Astrocyte (in vitro differentiated cells and primary cell): ENCODE measurements at regions not wholly inside any gene's neighbourhood (a gene's known extent, or its start where the extent isn't known, plus 50 kb on each side); places are given as distances from the start of the nearest gene placed in this dataset.

ENCODE experiments used
- DNase-seq: peaks from one replicate; pipeline ENCODE4 v3.0.0-alpha.2; 2010; ENCODE audit warnings: low read depth
- FAIRE-seq: peaks from 2 replicates; lab custom pipeline; 2011; peaks lifted over from hg19 to GRCh38; lab: Jason Lieb, UNC
- H2AFZ ChIP-seq: 2 replicates; pipeline ENCODE4 v1.6.0; 2012; ENCODE audit warnings: low read depth, low read length, inconsistent platforms
- H3K27ac ChIP-seq: 2 replicates; pipeline ENCODE4 v1.5.1; 2011; ENCODE audit warnings: low read depth, low read length, inconsistent platforms
- H3K27me3 ChIP-seq: 2 replicates; pipeline ENCODE4 v1.6.0; 2011; ENCODE audit warnings: low read length, inconsistent platforms; ENCODE audit not compliant: insufficient read depth
- H3K36me3 ChIP-seq: 2 replicates; pipeline ENCODE4 v1.5.1; 2011; ENCODE audit warnings: low read length, inconsistent platforms; ENCODE audit not compliant: insufficient read depth
- H3K4me1 ChIP-seq: 2 replicates; pipeline ENCODE4 v1.5.1; 2011; ENCODE audit warnings: low read length, inconsistent platforms; ENCODE audit not compliant: insufficient read depth
- H3K4me2 ChIP-seq: 2 replicates; pipeline ENCODE4 v1.6.0; 2012; ENCODE audit warnings: low read length, inconsistent platforms
- H3K4me3 ChIP-seq: 2 replicates; pipeline ENCODE4 v1.5.1; 2011; ENCODE audit warnings: low read depth, mild to moderate bottlenecking, low read length, inconsistent platforms; ENCODE audit not compliant: insufficient read depth
- H3K79me2 ChIP-seq: 2 replicates; pipeline ENCODE4 v1.6.0; 2012; ENCODE audit warnings: mild to moderate bottlenecking, low read length, inconsistent platforms; ENCODE audit not compliant: insufficient read depth
- H3K9ac ChIP-seq: 2 replicates; pipeline ENCODE4 v1.6.0; 2012; ENCODE audit warnings: mild to moderate bottlenecking, low read length, inconsistent platforms
- H3K9me3 ChIP-seq: 2 replicates; pipeline ENCODE4 v1.5.1; 2012; ENCODE audit warnings: low read depth, mild to moderate bottlenecking, low read length, inconsistent platforms; ENCODE audit not compliant: insufficient read depth
- H4K20me1 ChIP-seq: 2 replicates; pipeline ENCODE4 v1.6.0; 2012; ENCODE audit warnings: low read length, inconsistent platforms; ENCODE audit not compliant: insufficient read depth
- H3K27ac Mint-ChIP-seq: one replicate; pipeline ENCODE4 v1.8.0; 2021; ENCODE audit warnings: mild to moderate bottlenecking, mixed read lengths; ENCODE audit not compliant: unreplicated experiment
- H3K27me3 Mint-ChIP-seq: one replicate; pipeline ENCODE4 v1.8.0; 2021; ENCODE audit warnings: low read depth, mixed read lengths; ENCODE audit not compliant: unreplicated experiment
- H3K36me3 Mint-ChIP-seq: one replicate; pipeline ENCODE4 v1.8.0; 2021; ENCODE audit warnings: low read depth, mixed read lengths; ENCODE audit not compliant: unreplicated experiment
- H3K4me1 Mint-ChIP-seq: one replicate; pipeline ENCODE4 v1.8.0; 2021; ENCODE audit warnings: low read depth, mixed read lengths; ENCODE audit not compliant: unreplicated experiment
- H3K4me3 Mint-ChIP-seq: one replicate; pipeline ENCODE4 v1.8.0; 2021; ENCODE audit warnings: mild to moderate bottlenecking, moderate library complexity, mixed read lengths; ENCODE audit not compliant: unreplicated experiment
- H3K9me3 Mint-ChIP-seq: one replicate; pipeline ENCODE4 v1.8.0; 2021; ENCODE audit warnings: mild to moderate bottlenecking, mixed read lengths; ENCODE audit not compliant: unreplicated experiment
- EZH2 ChIP-seq: IDR thresholded peaks from 2 replicates; pipeline ENCODE4 v1.6.1; 2012; ENCODE audit warnings: mild to moderate bottlenecking, low read length, inconsistent platforms; ENCODE audit not compliant: insufficient read depth
- TF ChIP-seq, protein P1 (sequence below): IDR thresholded peaks from 2 replicates; pipeline ENCODE4 v1.5.1; 2011; ENCODE audit warnings: low read depth, mild to moderate bottlenecking, inconsistent platforms, low read length, moderate library complexity; ENCODE audit not compliant: insufficient read depth

GRCh38 chr20:43345676-43346075, 112.0 kb upstream of the SRSF6 start:
- H4K20me1 ChIP-seq, result no peaks in the 10 kb centered on the region
- no peaks in the 10 kb centered on the region for H3K27me3 Mint-ChIP-seq
- no peak for FAIRE-seq

DNA sequence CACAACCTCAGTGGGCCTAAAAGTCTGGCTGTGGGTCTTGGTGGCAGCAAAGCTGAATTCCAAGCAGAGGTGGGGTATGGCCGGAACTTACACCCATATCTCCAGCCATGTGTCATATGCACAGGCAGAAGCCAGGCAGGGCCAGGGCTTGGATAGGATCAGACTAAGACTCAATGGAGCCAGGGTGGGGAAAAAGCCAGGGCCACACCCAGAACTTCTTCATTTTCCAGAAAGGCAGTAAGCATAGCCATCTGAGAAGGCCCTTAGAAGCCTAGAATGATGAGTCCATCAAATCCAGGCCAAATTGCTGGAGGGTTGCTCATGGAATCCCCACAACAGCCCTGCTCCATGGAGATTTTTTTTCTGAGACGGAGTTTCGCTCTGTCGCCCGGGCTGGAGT, 116.2 kb upstream of the SRSF6 start:
- H3K79me2 ChIP-seq, result no peaks in the 10 kb centered on the region
- no peaks in the 10 kb centered on the region for H3K9me3 ChIP-seq
- H3K27ac ChIP-seq, result no peak overlapping the region
- no peaks in the 10 kb centered on the region for H3K4me1 Mint-ChIP-seq
- H3K4me3 ChIP-seq, result no peak overlapping the region
- no peaks in the 10 kb centered on the region for H4K20me1 ChIP-seq
- peaks cover 19% of the 10 kb centered on the region for H3K9me3 Mint-ChIP-seq
- no peaks in the 10 kb centered on the region for H3K36me3 Mint-ChIP-seq
- FAIRE-seq, result no peak
- H2AFZ ChIP-seq, result no peak overlapping the region
- TF ChIP-seq EZH2, result no peak
- TF ChIP-seq, protein P1, sequence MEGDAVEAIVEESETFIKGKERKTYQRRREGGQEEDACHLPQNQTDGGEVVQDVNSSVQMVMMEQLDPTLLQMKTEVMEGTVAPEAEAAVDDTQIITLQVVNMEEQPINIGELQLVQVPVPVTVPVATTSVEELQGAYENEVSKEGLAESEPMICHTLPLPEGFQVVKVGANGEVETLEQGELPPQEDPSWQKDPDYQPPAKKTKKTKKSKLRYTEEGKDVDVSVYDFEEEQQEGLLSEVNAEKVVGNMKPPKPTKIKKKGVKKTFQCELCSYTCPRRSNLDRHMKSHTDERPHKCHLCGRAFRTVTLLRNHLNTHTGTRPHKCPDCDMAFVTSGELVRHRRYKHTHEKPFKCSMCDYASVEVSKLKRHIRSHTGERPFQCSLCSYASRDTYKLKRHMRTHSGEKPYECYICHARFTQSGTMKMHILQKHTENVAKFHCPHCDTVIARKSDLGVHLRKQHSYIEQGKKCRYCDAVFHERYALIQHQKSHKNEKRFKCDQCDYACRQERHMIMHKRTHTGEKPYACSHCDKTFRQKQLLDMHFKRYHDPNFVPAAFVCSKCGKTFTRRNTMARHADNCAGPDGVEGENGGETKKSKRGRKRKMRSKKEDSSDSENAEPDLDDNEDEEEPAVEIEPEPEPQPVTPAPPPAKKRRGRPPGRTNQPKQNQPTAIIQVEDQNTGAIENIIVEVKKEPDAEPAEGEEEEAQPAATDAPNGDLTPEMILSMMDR, result no peak
- DNase-seq, result no peak
- no peaks in the 10 kb centered on the region for H3K27me3 Mint-ChIP-seq
- H3K4me2 ChIP-seq, result no peak overlapping the region
- no peaks in the 10 kb centered on the region for H3K27me3 ChIP-seq
- H3K9ac ChIP-seq, result no peak overlapping the region
- no peak overlapping the region for H3K4me3 Mint-ChIP-seq
- no peak overlapping the region for H3K27ac Mint-ChIP-seq
- H3K4me1 ChIP-seq, result no peaks in the 10 kb centered on the region
- H3K36me3 ChIP-seq, result no peaks in the 10 kb centered on the region

More at GRCh38 chr20:43345676-43346075, 112.0 kb upstream of the SRSF6 start:
- Histone ChIP-seq H3K36me3 (no peaks in the 10 kb centered on the region), H3K27me3 (no peaks in the 10 kb centered on the region), H3K9me3 (peaks cover 3% of the 10 kb centered on the region), H3K79me2 (no peaks in the 10 kb centered on the region), H2AFZ (no peak overlapping the region), H3K4me1 (no peaks in the 10 kb centered on the region), H3K4me2 (no peak overlapping the region), H3K4me3 (no peak overlapping the region), H3K27ac (no peak overlapping the region), H3K9ac (no peak overlapping the region)
- TF ChIP-seq, protein P1, result no peak
- TF ChIP-seq EZH2, result no peak
- Mint-ChIP-seq H3K4me1 (no peaks in the 10 kb centered on the region), H3K27ac (no peak overlapping the region), H3K36me3 (no peaks in the 10 kb centered on the region), H3K4me3 (no peak overlapping the region), H3K9me3 (peaks cover 18% of the 10 kb centered on the region)
- DNase-seq, result no peak

- H3K27me3 ChIP-seq, result no peaks in the 10 kb centered on the region
- no peaks in the 10 kb centered on the region for H3K79me2 ChIP-seq
- no peak overlapping the region for H3K4me3 ChIP-seq
- no peaks in the 10 kb centered on the region for H3K36me3 ChIP-seq
- no peaks in the 10 kb centered on the region for H4K20me1 ChIP-seq
- Mint-ChIP-seq H3K4me1 (no peaks in the 10 kb centered on the region), H3K36me3 (no peaks in the 10 kb centered on the region), H3K4me3 (no peak overlapping the region), H3K27ac (no peak overlapping the region), H3K27me3 (no peaks in the 10 kb centered on the region), H3K9me3 (peaks cover 25% of the 10 kb centered on the region)
- TF ChIP-seq, protein P1, result no peak
- TF ChIP-seq EZH2, result no peak
- H3K9me3 ChIP-seq, result peaks cover 4% of the 10 kb centered on the region
- DNase-seq, result no peak
- FAIRE-seq, result no peak
- H3K9ac ChIP-seq, result no peak overlapping the region
- H2AFZ ChIP-seq, result no peak overlapping the region
- no peaks in the 10 kb centered on the region for H3K4me1 ChIP-seq
- no peak overlapping the region for H3K27ac ChIP-seq
- H3K4me2 ChIP-seq, result no peak overlapping the region
Measured at GRCh38 chr20:43337036-43337435, 120.7 kb upstream of the SRSF6 start.
